ENCODE measurements at regions not wholly inside any gene's neighbourhood (a gene's known extent, or its start where the extent isn't known, plus 50 kb on each side); places are given as distances from the start of the nearest gene placed in this dataset.

GRCh38 chr2:219985017-219985416, 357.6 kb downstream of the SLC4A3 start:
- no peaks in the 10 kb centered on the region for H3K36me3 ChIP-seq (replicated peaks; ENCODE audit: insufficient read depth, low read depth)
- no peak overlapping the region for H3K4me2 ChIP-seq
- no peak overlapping the region for H2AFZ ChIP-seq
- H3K4me3 ChIP-seq: no peak overlapping the region
- H3K9me2 ChIP-seq (replicated peaks; ENCODE audit: insufficient read depth): no peaks in the 10 kb centered on the region
- DNase-seq (ENCODE audit: low spot score): no peak
- no peaks in the 10 kb centered on the region for H4K20me1 ChIP-seq (ENCODE audit: insufficient read depth, poor library complexity, severe bottlenecking)
- no peaks in the 10 kb centered on the region for H3K79me2 ChIP-seq
- H3K27ac ChIP-seq: no peak overlapping the region
- H3K4me1 ChIP-seq (ENCODE audit: insufficient read depth): no peaks in the 10 kb centered on the region
- H3K27me3 ChIP-seq: no peaks in the 10 kb centered on the region
- WGBS (ENCODE audit: low lambda C conversion rate, missing lambda C conversion rate): 88% methylated on average over 3 of the region's 3 CpGs
- no peaks in the 10 kb centered on the region for H3K9me3 ChIP-seq (ENCODE audit: low read depth)
- TF ChIP-seq CTCF (IDR thresholded peaks at IDR 0.05; ENCODE audit: poor library complexity) (no peak), EZH2phosphoT487 (IDR thresholded peaks at IDR 0.05; ENCODE audit: low read depth, severe bottlenecking, unreplicated experiment) (no peak), EZH2 (IDR thresholded peaks at IDR 0.05; ENCODE audit: borderline replicate concordance) (no peak)

GRCh38 chr2:219987830-219988229, 360.4 kb downstream of the SLC4A3 start:
- Histone ChIP-seq H2AFZ (no peak overlapping the region), H3K36me3 (replicated peaks; ENCODE audit: insufficient read depth, low read depth) (no peaks in the 10 kb centered on the region), H3K27me3 (no peaks in the 10 kb centered on the region), H3K9me3 (ENCODE audit: low read depth) (no peaks in the 10 kb centered on the region), H3K4me1 (ENCODE audit: insufficient read depth) (no peaks in the 10 kb centered on the region), H4K20me1 (ENCODE audit: insufficient read depth, poor library complexity, severe bottlenecking) (no peaks in the 10 kb centered on the region), H3K9me2 (replicated peaks; ENCODE audit: insufficient read depth) (no peaks in the 10 kb centered on the region), H3K4me2 (no peak overlapping the region), H3K4me3 (no peak overlapping the region), H3K27ac (peak overlapping the region; percentile 47), H3K79me2 (no peaks in the 10 kb centered on the region)
- no peak for TF ChIP-seq EZH2 (IDR thresholded peaks at IDR 0.05; ENCODE audit: borderline replicate concordance)
- TF ChIP-seq EZH2phosphoT487 (IDR thresholded peaks at IDR 0.05; ENCODE audit: low read depth, severe bottlenecking, unreplicated experiment): no peak
- TF ChIP-seq CTCF (IDR thresholded peaks at IDR 0.05; ENCODE audit: poor library complexity): no peak
- 65% methylated on average over 2 of the region's 2 CpGs for WGBS (ENCODE audit: low lambda C conversion rate, missing lambda C conversion rate)
- peak; percentile 60 for DNase-seq (ENCODE audit: low spot score)

GRCh38 chr2:219989744-219990143, 362.3 kb downstream of the SLC4A3 start:
- Histone ChIP-seq H3K4me2 (no peak overlapping the region), H4K20me1 (ENCODE audit: insufficient read depth, poor library complexity, severe bottlenecking) (no peaks in the 10 kb centered on the region), H3K4me1 (ENCODE audit: insufficient read depth) (no peaks in the 10 kb centered on the region), H3K36me3 (replicated peaks; ENCODE audit: insufficient read depth, low read depth) (no peaks in the 10 kb centered on the region), H3K4me3 (no peak overlapping the region), H3K9me2 (replicated peaks; ENCODE audit: insufficient read depth) (no peaks in the 10 kb centered on the region), H3K27ac (no peak overlapping the region), H3K79me2 (no peaks in the 10 kb centered on the region), H3K27me3 (no peaks in the 10 kb centered on the region), H3K9me3 (ENCODE audit: low read depth) (no peaks in the 10 kb centered on the region), H2AFZ (no peak overlapping the region)
- 77% methylated on average over 7 of the region's 7 CpGs for WGBS (ENCODE audit: low lambda C conversion rate, missing lambda C conversion rate)
- no peak for DNase-seq (ENCODE audit: low spot score)
- no peak for TF ChIP-seq CTCF (IDR thresholded peaks at IDR 0.05; ENCODE audit: poor library complexity)
- no peak for TF ChIP-seq EZH2 (IDR thresholded peaks at IDR 0.05; ENCODE audit: borderline replicate concordance)
- TF ChIP-seq EZH2phosphoT487 (IDR thresholded peaks at IDR 0.05; ENCODE audit: low read depth, severe bottlenecking, unreplicated experiment): no peak

- H3K79me2 ChIP-seq: no peaks in the 10 kb centered on the region
- TF ChIP-seq EZH2phosphoT487 (IDR thresholded peaks at IDR 0.05; ENCODE audit: low read depth, severe bottlenecking, unreplicated experiment) (no peak), EZH2 (IDR thresholded peaks at IDR 0.05; ENCODE audit: borderline replicate concordance) (no peak), CTCF (IDR thresholded peaks at IDR 0.05; ENCODE audit: poor library complexity) (no peak)
- H3K4me3 ChIP-seq: no peak overlapping the region
- no peaks in the 10 kb centered on the region for H3K9me3 ChIP-seq (ENCODE audit: low read depth)
- no peak overlapping the region for H3K4me2 ChIP-seq
- no peak overlapping the region for H3K27ac ChIP-seq
- H2AFZ ChIP-seq: no peak overlapping the region
- no peaks in the 10 kb centered on the region for H3K36me3 ChIP-seq (replicated peaks; ENCODE audit: insufficient read depth, low read depth)
- no peaks in the 10 kb centered on the region for H3K4me1 ChIP-seq (ENCODE audit: insufficient read depth)
- H4K20me1 ChIP-seq (ENCODE audit: insufficient read depth, poor library complexity, severe bottlenecking): no peaks in the 10 kb centered on the region
- no peak for DNase-seq (ENCODE audit: low spot score)
- 88% methylated on average over 2 of the region's 2 CpGs for WGBS (ENCODE audit: low lambda C conversion rate, missing lambda C conversion rate)
- H3K9me2 ChIP-seq (replicated peaks; ENCODE audit: insufficient read depth): no peaks in the 10 kb centered on the region
- no peaks in the 10 kb centered on the region for H3K27me3 ChIP-seq
Observed at GRCh38 chr2:219991116-219991515, 363.7 kb downstream of the SLC4A3 start.

All from hepatocyte (in vitro differentiated cells).